ENCODE measurements at regions not wholly inside any gene's neighbourhood (a gene's known extent, or its start where the extent isn't known, plus 50 kb on each side); places are given as distances from the start of the nearest gene placed in this dataset.

DNA sequence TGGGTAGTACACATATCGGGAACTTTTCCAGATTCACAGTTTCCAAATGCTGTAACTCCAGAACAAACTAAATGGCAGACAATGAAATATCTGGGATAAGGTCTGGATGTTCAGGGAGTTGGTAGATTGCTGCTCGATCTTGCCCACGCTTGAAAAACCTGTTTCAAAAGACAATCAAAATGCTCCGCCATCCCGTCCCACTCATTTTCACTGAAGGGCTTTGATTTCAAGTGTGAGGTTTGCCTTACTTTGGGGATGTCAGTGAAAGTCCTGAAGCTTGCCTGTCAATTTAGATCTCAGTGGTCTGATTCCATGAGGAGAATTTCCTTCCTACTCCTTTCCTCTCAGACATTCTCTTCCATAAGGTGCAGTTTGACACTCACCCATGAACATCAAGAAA is 236.3 kb upstream of the KCNK2 start:
- Histone ChIP-seq H3K23me2 (ENCODE audit: low read depth, low read length) (no peaks in the 10 kb centered on the region; the same call in 1 of the 2 replicates), H3K79me1 (ENCODE audit: low read depth, low read length) (no peaks in the 10 kb centered on the region), H3K36me3 (ENCODE audit: control insufficient read depth in 2 of 4, insufficient read depth in 4 of 4, low read length in 3 of 4) (no peaks in the 10 kb centered on the region), H3K23ac (ENCODE audit: insufficient read length) (no peak overlapping the region), H3K4me1 (replicated peaks in 1 of 4; ENCODE audit: control insufficient read depth in 3 of 4, insufficient read depth in 4 of 4, low read length in 3 of 4) (no peaks in the 10 kb centered on the region), H2AK5ac (ENCODE audit: low read depth, low read length) (no peak overlapping the region), H3K9ac (replicated peaks in 1 of 4; ENCODE audit: extremely low read depth in 1 of 4, low read depth in 3 of 4, low read length in 3 of 4) (no peak overlapping the region), H3K14ac (ENCODE audit: insufficient read length) (no peak overlapping the region), H3K79me2 (ENCODE audit: control insufficient read depth in 1 of 2, insufficient read depth in 2 of 2, low read length in 2 of 2) (no peaks in the 10 kb centered on the region), H2BK120ac (replicated peaks; ENCODE audit: low read depth, low read length) (no peak overlapping the region), H3K56ac (replicated peaks; ENCODE audit: insufficient read length, low read depth, low read length) (no peak overlapping the region), H2BK12ac (ENCODE audit: low read depth, low read length) (no peak overlapping the region), H4K91ac (replicated peaks; ENCODE audit: insufficient read length, low read length) (no peak overlapping the region), H4K8ac (ENCODE audit: extremely low read depth, insufficient read depth, low read length) (no peak overlapping the region), H3K4me3 (ENCODE audit: extremely low read depth in 1 of 4, insufficient read depth in 2 of 4, low read depth in 3 of 4, low read length in 4 of 4) (no peak overlapping the region), H2BK5ac (ENCODE audit: low read depth, low read length) (no peak overlapping the region), H4K5ac (ENCODE audit: insufficient read length, low read depth, low read length) (no peak overlapping the region), H3K4ac (replicated peaks; ENCODE audit: insufficient read length, low read depth, low read length) (no peak overlapping the region), H3K18ac (ENCODE audit: extremely low read depth, low read length) (no peak overlapping the region), H3K27ac (ENCODE audit: low read depth, low read length) (no peak overlapping the region), H2BK20ac (ENCODE audit: low read length) (no peak overlapping the region), H4K20me1 (replicated peaks in 1 of 2; ENCODE audit: control insufficient read depth in 1 of 2, insufficient read depth in 2 of 2, low read length in 2 of 2) (no peaks in the 10 kb centered on the region), H3K4me2 (ENCODE audit: insufficient read depth in 1 of 2, low read depth in 2 of 2, low read length in 2 of 2) (no peak overlapping the region), H3K9me3 (ENCODE audit: insufficient read depth in 2 of 2, low read depth in 1 of 2, low read length in 1 of 2) (no peaks in the 10 kb centered on the region; a peak in 1 of 4 replicates), H3K27me3 (replicated peaks in 1 of 4; ENCODE audit: control insufficient read depth in 3 of 4, extremely low read depth in 1 of 4, insufficient read depth in 3 of 4, low read length in 3 of 4) (no peaks in the 10 kb centered on the region), H2AFZ (ENCODE audit: low read length) (no peak overlapping the region), H2BK15ac (ENCODE audit: low read length) (no peak overlapping the region)
- no peak for DNase-seq (ENCODE audit: low read depth in 1 of 2, low spot score in 2 of 2)
- 90% methylated on average over 5 of the region's 5 CpGs; no CpG with 5 or more reads in 1 of the 2 experiments for WGBS, 2 experiments (ENCODE audit: extremely low coverage in 1 of 2, insufficient coverage in 1 of 2, insufficient read length in 1 of 2, insufficient replicate concordance in 2 of 2, low coverage in 1 of 2, low lambda C conversion rate in 2 of 2, missing lambda C conversion rate in 1 of 2)
- POLR2A ChIA-PET (ENCODE audit: partially characterized antibody): no interaction called here
- no peak for FAIRE-seq
- CTCF ChIA-PET (ENCODE audit: partially characterized antibody): no interaction called here
- TF ChIP-seq KDM1A (IDR thresholded peaks at IDR 0.05; ENCODE audit: borderline replicate concordance, low read length): no peak
- no peak for TF ChIP-seq SIN3A (conservative IDR thresholded peaks at IDR 0.05 in 1 of 2, IDR thresholded peaks at IDR 0.05 in 1 of 2; ENCODE audit: low read depth in 1 of 2, low read length in 2 of 2)
- no peak for TF ChIP-seq KDM5A (IDR thresholded peaks at IDR 0.05; ENCODE audit: low read length)
- no peak for TF ChIP-seq SRF (IDR thresholded peaks at IDR 0.05; ENCODE audit: low read depth, low read length)
- no peak for TF ChIP-seq SAP30 (IDR thresholded peaks at IDR 0.05; ENCODE audit: insufficient read depth, insufficient replicate concordance, low read length)
- TF ChIP-seq HDAC2 (IDR thresholded peaks at IDR 0.05; ENCODE audit: borderline replicate concordance in 1 of 2, low read depth in 2 of 2, low read length in 2 of 2): no peak
- no peak for TF ChIP-seq CHD1 (IDR thresholded peaks at IDR 0.05; ENCODE audit: low read depth, low read length)
- no peak for TF ChIP-seq NANOG (IDR thresholded peaks at IDR 0.05; ENCODE audit: insufficient read depth, low read depth, low read length, poor library complexity, severe bottlenecking)
- TF ChIP-seq SIRT6 (IDR thresholded peaks at IDR 0.05; ENCODE audit: low read length): no peak
- no peak for TF ChIP-seq E2F6 (IDR thresholded peaks at IDR 0.05)
- TF ChIP-seq GABPA (IDR thresholded peaks at IDR 0.05; ENCODE audit: borderline replicate concordance, insufficient read depth, low read length): no peak
- TF ChIP-seq ZNF274 (IDR thresholded peaks at IDR 0.05; ENCODE audit: borderline replicate concordance, extremely low read depth, low read length): no peak
- no peak for TF ChIP-seq EP300 (IDR thresholded peaks at IDR 0.05; ENCODE audit: borderline replicate concordance in 1 of 2, low read depth in 2 of 2, low read length in 2 of 2)
- no peak for TF ChIP-seq TCF12 (IDR thresholded peaks at IDR 0.05; ENCODE audit: low read depth, low read length)
